B cell (primary cell): ENCODE measurements at regions not wholly inside any gene's neighbourhood (a gene's known extent, or its start where the extent isn't known, plus 50 kb on each side); places are given as distances from the start of the nearest gene placed in this dataset.

Experiments used
- EZH2 ChIP-seq: IDR thresholded peaks from 2 replicates; pipeline ENCODE4 v1.6.1; 2012; ENCODE audit warnings: borderline replicate concordance, low read depth, mild to moderate bottlenecking, moderate library complexity, low read length; ENCODE audit not compliant: insufficient read depth, poor library complexity, severe bottlenecking
- TF ChIP-seq, protein P1 (sequence below): fragments of 200-600 bp; IDR thresholded peaks from one replicate; pipeline ENCODE4 v1.8.0; 2022; ENCODE audit warnings: antibody characterized with exemption, mild to moderate bottlenecking

- TF ChIP-seq, protein P1, sequence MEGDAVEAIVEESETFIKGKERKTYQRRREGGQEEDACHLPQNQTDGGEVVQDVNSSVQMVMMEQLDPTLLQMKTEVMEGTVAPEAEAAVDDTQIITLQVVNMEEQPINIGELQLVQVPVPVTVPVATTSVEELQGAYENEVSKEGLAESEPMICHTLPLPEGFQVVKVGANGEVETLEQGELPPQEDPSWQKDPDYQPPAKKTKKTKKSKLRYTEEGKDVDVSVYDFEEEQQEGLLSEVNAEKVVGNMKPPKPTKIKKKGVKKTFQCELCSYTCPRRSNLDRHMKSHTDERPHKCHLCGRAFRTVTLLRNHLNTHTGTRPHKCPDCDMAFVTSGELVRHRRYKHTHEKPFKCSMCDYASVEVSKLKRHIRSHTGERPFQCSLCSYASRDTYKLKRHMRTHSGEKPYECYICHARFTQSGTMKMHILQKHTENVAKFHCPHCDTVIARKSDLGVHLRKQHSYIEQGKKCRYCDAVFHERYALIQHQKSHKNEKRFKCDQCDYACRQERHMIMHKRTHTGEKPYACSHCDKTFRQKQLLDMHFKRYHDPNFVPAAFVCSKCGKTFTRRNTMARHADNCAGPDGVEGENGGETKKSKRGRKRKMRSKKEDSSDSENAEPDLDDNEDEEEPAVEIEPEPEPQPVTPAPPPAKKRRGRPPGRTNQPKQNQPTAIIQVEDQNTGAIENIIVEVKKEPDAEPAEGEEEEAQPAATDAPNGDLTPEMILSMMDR: no peak
- TF ChIP-seq EZH2: no peak
Measured at GRCh38 chr13:32829269-32829668, 187.0 kb upstream of the KL start.
